HL-60 (cell line): ENCODE measurements at regions not wholly inside any gene's neighbourhood (a gene's known extent, or its start where the extent isn't known, plus 50 kb on each side); places are given as distances from the start of the nearest gene placed in this dataset.
A peak's percentile ranks its signal among the peaks of the same experiment; 100 is the strongest.

Experiments
- DNase-seq, 2 experiments: peaks; one replicate each; pipeline ENCODE4 v3.0.0-alpha.2; 2010 to 2020; ENCODE audit warnings: low read depth in 1 of 2, low spot score in 1 of 2
- H3K27ac ChIP-seq: fragments of 250-450 bp; sonication (Bioruptor Pico); replicated peaks from 2 replicates; pipeline ENCODE4 v1.5.1; 2020; ENCODE audit warnings: mild to moderate bottlenecking, moderate library complexity
- H3K27me3 ChIP-seq: fragments of 250-450 bp; sonication (Bioruptor Pico); 2 replicates; pipeline ENCODE4 v1.5.1; 2021; ENCODE audit warnings: mild to moderate bottlenecking, moderate library complexity; ENCODE audit not compliant: insufficient read depth, poor library complexity, severe bottlenecking
- H3K4me3 ChIP-seq: replicated peaks from 2 replicates; pipeline ENCODE4 v1.5.1; 2011; ENCODE audit warnings: mild to moderate bottlenecking, control low read depth, low read length; ENCODE audit not compliant: insufficient read depth
- CTCF ChIP-seq: IDR thresholded peaks from one replicate; pipeline ENCODE4 v1.5.1; 2011; ENCODE audit warnings: low read length, control low read depth, inconsistent platforms; ENCODE audit not compliant: insufficient read depth
- GABPA ChIP-seq: IDR thresholded peaks from 2 replicates; pipeline ENCODE4 v1.6.1; 2012; ENCODE audit warnings: low read depth
- POLR2AphosphoS5 ChIP-seq: IDR thresholded peaks from 2 replicates; pipeline ENCODE4 v1.6.1; 2012; ENCODE audit warnings: low read depth
- SPI1 ChIP-seq: IDR thresholded peaks from 2 replicates; pipeline ENCODE4 v1.6.1; 2012; ENCODE audit warnings: low read depth, mild to moderate bottlenecking, borderline replicate concordance
- TF ChIP-seq, protein P1 (sequence below): IDR thresholded peaks from 2 replicates; pipeline ENCODE4 v1.6.1; 2012; ENCODE audit warnings: low read depth; ENCODE audit not compliant: insufficient replicate concordance

- TF ChIP-seq, protein P1, sequence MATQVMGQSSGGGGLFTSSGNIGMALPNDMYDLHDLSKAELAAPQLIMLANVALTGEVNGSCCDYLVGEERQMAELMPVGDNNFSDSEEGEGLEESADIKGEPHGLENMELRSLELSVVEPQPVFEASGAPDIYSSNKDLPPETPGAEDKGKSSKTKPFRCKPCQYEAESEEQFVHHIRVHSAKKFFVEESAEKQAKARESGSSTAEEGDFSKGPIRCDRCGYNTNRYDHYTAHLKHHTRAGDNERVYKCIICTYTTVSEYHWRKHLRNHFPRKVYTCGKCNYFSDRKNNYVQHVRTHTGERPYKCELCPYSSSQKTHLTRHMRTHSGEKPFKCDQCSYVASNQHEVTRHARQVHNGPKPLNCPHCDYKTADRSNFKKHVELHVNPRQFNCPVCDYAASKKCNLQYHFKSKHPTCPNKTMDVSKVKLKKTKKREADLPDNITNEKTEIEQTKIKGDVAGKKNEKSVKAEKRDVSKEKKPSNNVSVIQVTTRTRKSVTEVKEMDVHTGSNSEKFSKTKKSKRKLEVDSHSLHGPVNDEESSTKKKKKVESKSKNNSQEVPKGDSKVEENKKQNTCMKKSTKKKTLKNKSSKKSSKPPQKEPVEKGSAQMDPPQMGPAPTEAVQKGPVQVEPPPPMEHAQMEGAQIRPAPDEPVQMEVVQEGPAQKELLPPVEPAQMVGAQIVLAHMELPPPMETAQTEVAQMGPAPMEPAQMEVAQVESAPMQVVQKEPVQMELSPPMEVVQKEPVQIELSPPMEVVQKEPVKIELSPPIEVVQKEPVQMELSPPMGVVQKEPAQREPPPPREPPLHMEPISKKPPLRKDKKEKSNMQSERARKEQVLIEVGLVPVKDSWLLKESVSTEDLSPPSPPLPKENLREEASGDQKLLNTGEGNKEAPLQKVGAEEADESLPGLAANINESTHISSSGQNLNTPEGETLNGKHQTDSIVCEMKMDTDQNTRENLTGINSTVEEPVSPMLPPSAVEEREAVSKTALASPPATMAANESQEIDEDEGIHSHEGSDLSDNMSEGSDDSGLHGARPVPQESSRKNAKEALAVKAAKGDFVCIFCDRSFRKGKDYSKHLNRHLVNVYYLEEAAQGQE = no peak
- TF ChIP-seq POLR2AphosphoS5 (no peak), GABPA (no peak), SPI1 (no peak), CTCF (no peak)
- no peak for DNase-seq
- Histone ChIP-seq H3K27me3 (no peaks in the 10 kb centered on the region), H3K27ac (no peak overlapping the region), H3K4me3 (no peak overlapping the region)
Observed at GRCh38 chr17:45680360-45680759, 103.8 kb upstream of the CRHR1 start.

DNA sequence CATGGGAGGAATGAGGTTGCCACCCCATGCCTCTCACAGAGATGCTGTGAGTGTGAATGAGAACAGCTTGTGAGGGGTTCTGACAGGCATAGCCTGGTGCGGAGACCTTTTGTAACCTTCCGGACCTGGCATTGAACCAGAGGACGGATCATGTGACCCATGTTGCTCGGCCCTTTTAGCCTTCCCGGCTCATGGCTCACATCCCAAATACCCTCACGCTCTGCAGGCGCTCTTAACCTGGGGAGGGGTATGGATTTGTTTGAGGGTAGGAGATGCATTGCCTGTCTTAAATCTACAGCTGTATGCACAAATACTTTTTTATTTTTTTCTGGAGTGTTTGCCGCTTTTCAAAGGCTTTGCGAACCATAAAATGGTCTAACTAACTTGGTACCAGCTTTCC is 102.4 kb upstream of the CRHR1 start:
- no peak for TF ChIP-seq POLR2AphosphoS5
- TF ChIP-seq, protein P1 = no peak
- TF ChIP-seq GABPA = no peak
- TF ChIP-seq SPI1 = no peak
- no peak for TF ChIP-seq CTCF
- no peak for DNase-seq
- H3K27me3 ChIP-seq = no peaks in the 10 kb centered on the region
- H3K4me3 ChIP-seq = no peak overlapping the region
- no peak overlapping the region for H3K27ac ChIP-seq

GRCh38 chr17:45686250-45686649 is 97.9 kb upstream of the CRHR1 start:
- DNase-seq = peak; percentile 16 to 23
- Histone ChIP-seq H3K4me3 (no peak overlapping the region), H3K27me3 (peaks cover 11% of the 10 kb centered on the region), H3K27ac (no peak overlapping the region)
- TF ChIP-seq, protein P1 = no peak
- TF ChIP-seq GABPA = no peak
- no peak for TF ChIP-seq POLR2AphosphoS5
- no peak for TF ChIP-seq CTCF
- no peak for TF ChIP-seq SPI1
